GM10266 (cell line): ENCODE measurements at regions not wholly inside any gene's neighbourhood (a gene's known extent, or its start where the extent isn't known, plus 50 kb on each side); places are given as distances from the start of the nearest gene placed in this dataset.
"Not testable (repeated sequence)": the region's sequence is repeated elsewhere in the genome, so short reads cannot be mapped to it uniquely, and the experiment has no call there.

Experiments used
- DNase-seq: peaks from one replicate; pipeline ENCODE4 v3.0.0; 2012; ENCODE audit errors: extremely low spot score
- TF ChIP-seq, protein P1 (sequence below): IDR thresholded peaks from 2 replicates; pipeline ENCODE4 v1.5.1; 2012; ENCODE audit warnings: mild to moderate bottlenecking, low read depth; ENCODE audit not compliant: control insufficient read depth, insufficient read depth; ENCODE audit errors: missing control alignments

DNA sequence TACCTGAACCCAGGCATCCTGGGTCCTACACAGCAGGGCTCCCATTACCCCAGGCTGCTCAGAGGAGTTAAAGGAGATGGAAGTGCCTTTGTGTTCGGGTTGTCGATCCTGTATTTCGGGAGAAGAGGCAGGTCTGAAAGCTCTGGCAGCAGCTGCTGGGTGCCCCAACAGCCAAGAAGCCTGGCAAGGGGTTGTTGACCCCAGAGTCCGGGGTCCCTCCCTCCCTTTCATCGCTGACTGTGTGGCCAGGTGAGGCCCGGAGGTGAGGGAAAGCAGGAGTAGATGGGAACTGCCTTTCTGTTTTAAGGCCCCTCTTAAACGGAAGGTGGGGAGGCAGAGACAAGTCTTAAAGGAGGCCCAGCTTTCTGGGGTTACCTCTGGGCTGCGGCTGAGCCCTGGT, 106.0 kb upstream of the SYT13 start:
- DNase-seq, result no peak
- TF ChIP-seq, protein P1, sequence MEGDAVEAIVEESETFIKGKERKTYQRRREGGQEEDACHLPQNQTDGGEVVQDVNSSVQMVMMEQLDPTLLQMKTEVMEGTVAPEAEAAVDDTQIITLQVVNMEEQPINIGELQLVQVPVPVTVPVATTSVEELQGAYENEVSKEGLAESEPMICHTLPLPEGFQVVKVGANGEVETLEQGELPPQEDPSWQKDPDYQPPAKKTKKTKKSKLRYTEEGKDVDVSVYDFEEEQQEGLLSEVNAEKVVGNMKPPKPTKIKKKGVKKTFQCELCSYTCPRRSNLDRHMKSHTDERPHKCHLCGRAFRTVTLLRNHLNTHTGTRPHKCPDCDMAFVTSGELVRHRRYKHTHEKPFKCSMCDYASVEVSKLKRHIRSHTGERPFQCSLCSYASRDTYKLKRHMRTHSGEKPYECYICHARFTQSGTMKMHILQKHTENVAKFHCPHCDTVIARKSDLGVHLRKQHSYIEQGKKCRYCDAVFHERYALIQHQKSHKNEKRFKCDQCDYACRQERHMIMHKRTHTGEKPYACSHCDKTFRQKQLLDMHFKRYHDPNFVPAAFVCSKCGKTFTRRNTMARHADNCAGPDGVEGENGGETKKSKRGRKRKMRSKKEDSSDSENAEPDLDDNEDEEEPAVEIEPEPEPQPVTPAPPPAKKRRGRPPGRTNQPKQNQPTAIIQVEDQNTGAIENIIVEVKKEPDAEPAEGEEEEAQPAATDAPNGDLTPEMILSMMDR, result no peak

DNA sequence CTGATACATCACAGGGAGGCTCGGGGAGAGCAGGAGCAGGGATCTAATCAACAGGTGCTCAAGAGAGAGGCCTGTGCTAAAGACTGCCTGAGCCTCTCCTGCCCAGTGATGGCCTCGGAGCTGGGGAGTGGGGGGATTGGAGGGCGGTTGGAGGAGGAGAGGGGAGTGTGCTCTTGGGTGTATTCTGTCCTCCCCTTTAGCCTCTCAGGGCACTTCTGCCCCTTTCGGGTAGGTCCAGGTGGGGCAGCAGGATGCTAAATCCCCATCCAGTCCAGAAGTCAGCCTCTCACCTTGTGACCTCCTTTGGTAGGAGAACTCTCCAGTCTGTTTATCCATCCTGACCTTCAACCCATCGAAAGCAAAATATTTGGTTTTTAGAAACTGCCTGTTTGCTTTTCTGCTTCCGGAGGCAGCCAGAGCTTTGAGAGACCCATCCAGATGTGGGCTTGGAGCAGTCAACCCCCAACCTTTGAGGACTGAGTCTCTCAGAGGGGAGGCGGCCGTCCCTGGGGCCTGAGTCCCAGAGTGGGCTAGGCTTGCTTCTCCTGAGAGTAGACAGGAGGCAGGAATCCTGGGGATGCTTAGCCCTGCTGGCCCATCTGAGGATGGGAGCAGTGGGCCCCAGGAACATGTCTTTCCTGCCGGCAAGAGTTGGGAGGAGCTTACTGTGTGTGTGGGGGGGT, 105.2 kb upstream of the SYT13 start:
- DNase-seq, result no peak
- TF ChIP-seq, protein P1, result no peak

DNA sequence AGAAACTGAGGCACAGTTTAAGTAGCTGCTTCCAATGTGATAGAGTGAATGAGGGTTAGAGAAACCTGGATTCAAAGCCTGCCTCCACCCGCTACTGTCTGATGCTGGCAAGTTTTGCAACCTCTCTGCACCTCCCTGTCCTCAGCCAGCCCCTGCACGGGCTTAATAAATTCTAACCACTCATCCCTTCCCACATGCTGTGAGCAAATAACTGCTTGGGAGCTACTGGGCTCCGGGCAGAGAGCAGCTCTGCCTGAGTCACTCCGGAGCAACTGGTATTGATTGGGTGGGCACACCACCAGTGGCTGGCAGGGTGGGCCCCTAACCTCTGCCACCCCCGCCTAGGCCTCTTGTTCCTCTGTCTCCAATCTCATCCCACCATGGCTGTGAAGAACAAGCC, 104.3 kb upstream of the SYT13 start:
- TF ChIP-seq, protein P1, result no peak
- no peak for DNase-seq

DNA sequence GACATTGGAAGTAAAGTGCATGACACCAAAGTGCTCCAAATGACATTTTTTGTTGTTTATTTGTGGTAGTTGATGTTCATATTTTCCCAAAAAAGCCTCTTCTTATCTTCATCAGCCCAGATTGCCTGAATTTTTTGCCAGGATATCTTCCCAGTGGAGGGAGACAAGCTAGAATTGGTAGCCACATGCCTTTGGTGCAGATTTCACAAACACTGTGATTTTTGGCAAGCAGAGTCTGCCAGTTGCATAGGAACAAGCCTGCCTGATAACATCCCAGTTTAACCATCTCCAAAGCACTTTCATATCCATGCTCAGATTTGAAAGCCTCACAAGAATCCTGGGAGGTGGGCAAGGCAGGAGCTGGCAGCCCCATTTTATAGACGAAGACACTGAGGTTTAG, 102.3 kb upstream of the SYT13 start:
- DNase-seq, result no peak

DNA sequence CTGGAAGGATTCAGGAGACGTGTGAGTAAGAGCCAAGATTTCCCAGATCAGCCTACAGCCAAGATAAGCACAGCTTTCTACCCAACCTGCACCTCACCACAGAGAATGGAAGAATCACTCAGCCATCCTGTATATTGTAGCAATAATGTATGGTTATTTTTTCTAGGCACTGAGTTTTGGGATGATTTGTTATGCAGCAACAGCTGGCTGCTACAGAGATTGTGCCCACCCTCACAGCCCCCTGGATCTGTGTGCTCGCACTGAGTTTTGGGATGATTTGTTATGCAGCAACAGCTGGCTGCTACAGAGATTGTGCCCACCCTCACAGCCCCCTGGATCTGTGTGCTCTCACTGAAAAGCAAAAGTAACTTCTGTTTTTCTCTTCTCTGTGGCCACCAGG, 101.7 kb upstream of the SYT13 start:
- not testable (repeated sequence) for DNase-seq

More for the DNA sequence above, 102.3 kb upstream of the SYT13 start:
- TF ChIP-seq, protein P1, result no peak

DNA sequence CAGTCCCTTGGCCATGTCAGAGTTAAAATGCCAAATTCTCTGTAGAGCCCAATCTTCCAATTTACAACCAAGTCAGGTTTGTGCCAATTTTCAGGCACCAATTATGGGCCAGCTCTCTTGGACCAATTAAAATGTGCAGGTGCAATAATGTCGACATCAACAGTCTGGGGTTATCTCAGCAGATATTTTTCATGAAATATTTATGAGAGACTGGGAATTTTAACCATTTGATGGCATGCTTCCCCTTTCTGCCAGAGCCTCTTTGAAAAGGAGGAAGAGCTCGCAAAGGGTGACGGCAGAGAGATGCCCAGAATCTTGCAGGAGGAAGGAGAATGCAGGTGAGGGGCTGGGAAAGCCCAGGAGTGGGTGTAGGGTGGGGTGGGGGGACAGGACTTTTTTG, 100.8 kb upstream of the SYT13 start:
- DNase-seq, result no peak
- TF ChIP-seq, protein P1, result no peak

DNA sequence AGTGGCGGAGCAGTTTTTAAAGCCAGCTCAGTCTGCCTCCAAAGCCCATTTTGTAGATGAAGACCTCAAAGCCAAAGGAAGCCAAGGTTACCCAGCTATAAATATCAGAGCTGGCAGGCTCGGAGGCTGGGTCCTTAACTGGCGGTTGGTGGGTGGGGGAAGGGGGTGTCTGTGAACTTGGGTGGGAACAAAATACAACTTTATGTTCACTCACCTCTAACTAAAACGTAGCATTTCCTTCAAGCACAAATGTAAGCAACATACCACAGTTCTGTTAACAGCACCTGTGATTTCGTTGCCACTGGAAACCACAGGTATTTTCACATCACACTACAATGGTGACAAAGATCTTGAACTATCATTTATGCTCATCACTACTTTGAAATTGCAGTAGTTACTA, 99.7 kb upstream of the SYT13 start:
- no peak for DNase-seq
- TF ChIP-seq, protein P1, result no peak

DNA sequence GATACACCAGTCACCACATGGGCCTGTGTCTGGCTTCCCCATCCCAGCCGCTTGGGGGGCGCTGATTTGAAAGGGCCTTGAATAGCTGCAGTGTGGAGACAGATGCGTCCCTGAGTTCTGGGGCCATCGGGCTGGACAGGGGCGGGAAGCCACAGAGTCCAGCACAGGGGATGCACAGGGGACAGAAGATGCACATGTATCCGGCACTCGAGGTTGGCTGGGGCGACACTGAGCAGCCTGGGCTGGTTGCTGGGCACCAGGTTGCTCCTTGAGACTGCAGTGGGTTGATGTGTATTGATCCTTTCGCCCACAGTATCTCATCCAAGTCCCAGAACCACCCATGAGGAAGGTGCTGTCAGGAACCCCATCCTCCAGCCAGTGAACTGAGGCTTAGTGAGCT, 99.3 kb upstream of the SYT13 start:
- TF ChIP-seq, protein P1, result no peak
- DNase-seq, result no peak
